Astrocyte (in vitro differentiated cells and primary cell): ENCODE measurements at regions not wholly inside any gene's neighbourhood (a gene's known extent, or its start where the extent isn't known, plus 50 kb on each side); places are given as distances from the start of the nearest gene placed in this dataset.

Experiments
- CTCF ChIP-seq: IDR thresholded peaks from 2 replicates; pipeline ENCODE4 v1.5.1; 2011; ENCODE audit warnings: low read depth, mild to moderate bottlenecking, inconsistent platforms, low read length, moderate library complexity; ENCODE audit not compliant: insufficient read depth
- EZH2 ChIP-seq: IDR thresholded peaks from 2 replicates; pipeline ENCODE4 v1.6.1; 2012; ENCODE audit warnings: mild to moderate bottlenecking, low read length, inconsistent platforms; ENCODE audit not compliant: insufficient read depth

DNA sequence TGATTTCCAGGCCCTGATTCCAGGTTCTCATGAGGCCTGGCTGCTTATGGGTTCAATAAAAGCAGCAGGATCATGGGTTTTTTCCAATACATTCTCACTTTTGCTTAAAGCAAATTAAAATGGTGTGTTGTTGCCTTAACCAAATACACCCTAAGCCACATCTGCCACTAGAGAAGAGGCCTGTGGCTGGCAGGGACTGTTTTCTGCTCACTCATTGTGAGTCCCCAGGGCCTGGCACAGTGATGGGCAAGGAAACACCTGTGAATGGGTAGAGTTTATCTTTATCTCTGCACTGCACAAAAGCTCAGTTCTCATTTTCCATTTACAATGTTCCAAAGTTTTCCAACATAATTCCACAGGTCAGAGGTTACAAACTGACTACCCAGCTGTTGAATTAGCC lies 726.0 kb downstream of the UQCRFS1 start:
- TF ChIP-seq CTCF (no peak), EZH2 (no peak)
